HepG2 (cell line): ENCODE measurements at regions not wholly inside any gene's neighbourhood (a gene's known extent, or its start where the extent isn't known, plus 50 kb on each side); places are given as distances from the start of the nearest gene placed in this dataset.

Experiments
- FIP1L1 ChIP-seq: fragments of 200-400 bp; formaldehyde crosslinking; IDR thresholded peaks from 2 replicates; pipeline ENCODE4 v1.6.1; 2018; ENCODE audit warnings: low read depth, mild to moderate bottlenecking, low read length, moderate library complexity, borderline replicate concordance; ENCODE audit not compliant: insufficient read depth
- GATAD1 ChIP-seq: IDR thresholded peaks from 2 replicates; pipeline ENCODE4 v1.6.1; 2016; ENCODE audit warnings: missing genetic modification reagents, missing compliant biosample characterization
- MTA3 ChIP-seq: sonication (generic); formaldehyde crosslinking; IDR thresholded peaks from 2 replicates; pipeline ENCODE4 v1.4.0; 2020; ENCODE audit warnings: missing genetic modification reagents
- NFE2 ChIP-seq: sonication (generic); formaldehyde crosslinking; IDR thresholded peaks from 2 replicates; pipeline ENCODE4 v1.4.0; 2020; ENCODE audit warnings: missing genetic modification reagents
- SAFB2 ChIP-seq: sonication (generic); formaldehyde crosslinking; IDR thresholded peaks from 2 replicates; pipeline ENCODE4 v1.5.1; 2020; ENCODE audit warnings: missing genetic modification reagents, low read depth, mild to moderate bottlenecking, borderline replicate concordance
- SOX6 ChIP-seq, 2 experiments: fragments of 450-650 bp in 1 of 2; sonication (generic) in 1 of 2; formaldehyde crosslinking in 1 of 2; IDR thresholded peaks; 2 replicates each; pipeline versions ENCODE4 v1.4.0 to v1.6.1; 2017 to 2020; ENCODE audit warnings: antibody characterized with exemption in 1 of 2, mild to moderate bottlenecking in 1 of 2, missing genetic modification reagents in 1 of 2
- STAG1 ChIP-seq: sonication (generic); formaldehyde crosslinking; IDR thresholded peaks from 2 replicates; pipeline ENCODE4 v1.4.0; 2020; ENCODE audit warnings: missing genetic modification reagents
- ZNF598 ChIP-seq: sonication (generic); formaldehyde crosslinking; IDR thresholded peaks from 2 replicates; pipeline ENCODE4 v1.5.1; 2020; ENCODE audit warnings: mild to moderate bottlenecking, missing genetic modification reagents, borderline replicate concordance
- TF ChIP-seq, protein P1 (sequence below): sonication (generic); formaldehyde crosslinking; conservative IDR thresholded peaks from 2 replicates; pipeline ENCODE4 v1.8.0; 2022; ENCODE audit warnings: low read depth, missing genetic modification reagents
- TF ChIP-seq, protein P2 (sequence below): sonication (generic); formaldehyde crosslinking; IDR thresholded peaks from 2 replicates; pipeline ENCODE4 v1.4.0; 2020; ENCODE audit warnings: low read depth, mild to moderate bottlenecking, missing genetic modification reagents
- TF ChIP-seq, protein P3 (sequence below): sonication (generic); formaldehyde crosslinking; IDR thresholded peaks from 2 replicates; pipeline ENCODE4 v1.4.0; 2020; ENCODE audit warnings: missing genetic modification reagents

DNA sequence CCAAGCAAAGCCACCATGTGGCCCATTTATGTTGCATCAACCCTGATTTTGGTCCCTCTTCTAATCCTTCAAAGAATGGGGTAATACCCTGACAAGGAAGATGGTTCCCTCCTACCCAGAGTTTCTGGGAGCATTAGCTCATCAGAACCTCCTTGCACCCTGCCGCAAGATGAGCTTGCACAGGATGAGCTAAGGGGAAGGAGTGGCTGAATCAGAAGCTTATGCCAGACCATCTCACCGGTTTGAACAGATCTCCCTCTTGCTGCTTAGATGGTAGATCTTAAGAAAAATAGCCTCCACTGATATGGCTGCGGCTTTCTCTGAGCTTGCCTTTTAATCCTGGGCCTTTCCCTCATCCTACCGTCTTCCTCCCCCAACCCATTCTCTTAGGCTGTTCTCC lies 175.1 kb downstream of the SOX9 start (continued):
- TF ChIP-seq SOX6 (IDR thresholded peaks at IDR 0.05) (no peak), SOX6 (CRISPR knock-in tag; IDR thresholded peaks at IDR 0.05) (no peak), GATAD1 (CRISPR knock-in tag) (no peak), ZNF598 (CRISPR knock-in tag) (no peak), NFE2 (CRISPR knock-in tag) (no peak), SAFB2 (CRISPR knock-in tag) (no peak), STAG1 (no peak), MTA3 (no peak), FIP1L1 (no peak)
- TF ChIP-seq, protein P1, sequence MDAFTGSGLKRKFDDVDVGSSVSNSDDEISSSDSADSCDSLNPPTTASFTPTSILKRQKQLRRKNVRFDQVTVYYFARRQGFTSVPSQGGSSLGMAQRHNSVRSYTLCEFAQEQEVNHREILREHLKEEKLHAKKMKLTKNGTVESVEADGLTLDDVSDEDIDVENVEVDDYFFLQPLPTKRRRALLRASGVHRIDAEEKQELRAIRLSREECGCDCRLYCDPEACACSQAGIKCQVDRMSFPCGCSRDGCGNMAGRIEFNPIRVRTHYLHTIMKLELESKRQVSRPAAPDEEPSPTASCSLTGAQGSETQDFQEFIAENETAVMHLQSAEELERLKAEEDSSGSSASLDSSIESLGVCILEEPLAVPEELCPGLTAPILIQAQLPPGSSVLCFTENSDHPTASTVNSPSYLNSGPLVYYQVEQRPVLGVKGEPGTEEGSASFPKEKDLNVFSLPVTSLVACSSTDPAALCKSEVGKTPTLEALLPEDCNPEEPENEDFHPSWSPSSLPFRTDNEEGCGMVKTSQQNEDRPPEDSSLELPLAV = no peak
- TF ChIP-seq, protein P2, sequence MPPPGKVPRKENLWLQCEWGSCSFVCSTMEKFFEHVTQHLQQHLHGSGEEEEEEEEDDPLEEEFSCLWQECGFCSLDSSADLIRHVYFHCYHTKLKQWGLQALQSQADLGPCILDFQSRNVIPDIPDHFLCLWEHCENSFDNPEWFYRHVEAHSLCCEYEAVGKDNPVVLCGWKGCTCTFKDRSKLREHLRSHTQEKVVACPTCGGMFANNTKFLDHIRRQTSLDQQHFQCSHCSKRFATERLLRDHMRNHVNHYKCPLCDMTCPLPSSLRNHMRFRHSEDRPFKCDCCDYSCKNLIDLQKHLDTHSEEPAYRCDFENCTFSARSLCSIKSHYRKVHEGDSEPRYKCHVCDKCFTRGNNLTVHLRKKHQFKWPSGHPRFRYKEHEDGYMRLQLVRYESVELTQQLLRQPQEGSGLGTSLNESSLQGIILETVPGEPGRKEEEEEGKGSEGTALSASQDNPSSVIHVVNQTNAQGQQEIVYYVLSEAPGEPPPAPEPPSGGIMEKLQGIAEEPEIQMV (CRISPR knock-in tag) = no peak
- TF ChIP-seq, protein P3, sequence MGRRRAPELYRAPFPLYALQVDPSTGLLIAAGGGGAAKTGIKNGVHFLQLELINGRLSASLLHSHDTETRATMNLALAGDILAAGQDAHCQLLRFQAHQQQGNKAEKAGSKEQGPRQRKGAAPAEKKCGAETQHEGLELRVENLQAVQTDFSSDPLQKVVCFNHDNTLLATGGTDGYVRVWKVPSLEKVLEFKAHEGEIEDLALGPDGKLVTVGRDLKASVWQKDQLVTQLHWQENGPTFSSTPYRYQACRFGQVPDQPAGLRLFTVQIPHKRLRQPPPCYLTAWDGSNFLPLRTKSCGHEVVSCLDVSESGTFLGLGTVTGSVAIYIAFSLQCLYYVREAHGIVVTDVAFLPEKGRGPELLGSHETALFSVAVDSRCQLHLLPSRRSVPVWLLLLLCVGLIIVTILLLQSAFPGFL = no peak
